HG02588 (cell line): ENCODE measurements at regions not wholly inside any gene's neighbourhood (a gene's known extent, or its start where the extent isn't known, plus 50 kb on each side); places are given as distances from the start of the nearest gene placed in this dataset.

ENCODE experiments used
- ATAC-seq: cut with Tn5 transposase; IDR thresholded peaks from one replicate; pipeline ENCODE4 v1.9.1; 2021; ENCODE audit warnings: mild to moderate bottlenecking, moderate library complexity; ENCODE audit not compliant: unreplicated experiment

GRCh38 chr6:147853574-147853973 lies 345.1 kb downstream of the SAMD5 start:
- no peak for ATAC-seq

GRCh38 chr6:147855803-147856482 lies 347.5 kb downstream of the SAMD5 start:
- no peak for ATAC-seq

DNA sequence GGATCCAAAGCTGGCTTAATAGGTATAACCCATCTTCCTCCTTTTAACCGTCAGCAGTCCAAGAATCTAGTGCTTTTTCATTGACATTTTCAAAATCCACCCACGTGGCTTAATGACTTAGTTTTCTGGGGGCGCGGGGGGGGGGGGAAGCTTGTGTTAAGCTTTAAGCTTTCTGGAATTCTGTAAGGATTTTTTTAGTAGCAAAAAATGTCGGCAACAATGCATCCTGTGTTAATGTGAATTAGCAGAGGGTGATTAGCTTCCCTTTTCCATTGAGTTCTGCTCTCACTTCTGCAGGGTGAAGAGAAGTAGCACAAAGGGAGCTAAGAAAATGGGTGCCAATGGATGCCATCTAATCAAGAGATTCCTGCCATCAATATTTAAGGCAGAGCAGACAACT lies 348.2 kb downstream of the SAMD5 start:
- no peak for ATAC-seq

DNA sequence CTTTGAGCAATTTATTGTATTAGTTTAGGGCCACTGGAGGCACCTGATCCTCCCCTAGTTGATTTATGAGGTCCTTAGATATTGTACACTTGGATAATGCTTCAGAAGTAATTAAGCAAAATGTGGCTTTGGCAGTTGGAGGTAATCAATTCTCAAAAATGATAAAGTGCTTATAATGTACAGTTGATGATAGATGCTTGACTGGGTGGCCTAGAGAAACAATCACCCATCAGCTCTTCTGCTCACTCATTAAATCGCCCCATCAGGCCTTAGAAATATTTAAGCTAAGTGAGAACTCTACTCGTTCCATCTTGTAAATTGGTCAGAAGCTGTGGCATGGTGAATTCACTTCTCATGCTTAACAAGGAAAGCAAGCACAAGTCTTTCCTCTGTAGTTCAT lies 349.9 kb downstream of the SAMD5 start:
- no peak for ATAC-seq

DNA sequence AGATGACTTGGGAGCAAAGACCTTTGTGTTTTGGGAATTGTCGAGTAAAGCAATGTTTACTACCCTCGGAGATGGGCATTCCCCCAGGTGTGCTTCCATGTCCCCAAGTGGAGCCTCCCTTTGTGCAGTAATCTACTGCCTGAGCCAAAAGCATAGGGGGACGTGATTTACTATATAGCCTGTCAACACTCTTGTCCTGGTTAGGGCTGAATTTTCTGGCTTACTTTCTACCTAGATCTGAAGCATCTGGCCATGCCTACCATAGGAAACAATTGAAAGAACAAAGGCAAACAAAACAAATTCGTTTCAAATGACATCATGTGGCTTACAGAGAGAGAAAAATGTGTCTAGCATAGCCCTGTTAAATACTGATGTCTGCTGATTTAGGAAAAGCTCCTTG lies 350.6 kb downstream of the SAMD5 start:
- ATAC-seq = no peak

DNA sequence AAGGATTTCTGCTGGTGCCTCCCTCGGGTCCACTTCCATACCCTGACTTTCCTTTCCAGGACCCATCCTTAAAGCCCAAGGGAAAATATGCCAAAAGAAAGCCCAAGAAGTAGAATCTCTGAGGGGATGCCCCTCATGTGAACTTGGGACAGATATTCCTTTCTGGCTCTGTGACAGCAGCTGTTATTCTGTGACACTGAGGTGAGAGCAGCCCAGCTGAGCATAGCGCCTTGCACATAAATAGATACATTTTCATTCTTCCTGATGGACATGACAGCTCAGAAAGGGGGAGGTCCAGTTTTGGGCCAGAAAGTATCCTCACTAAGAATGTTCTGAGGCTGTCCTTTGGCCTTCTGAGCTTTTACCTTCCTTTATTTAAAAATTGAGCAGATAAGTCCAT lies 353.2 kb downstream of the SAMD5 start:
- ATAC-seq = no peak

DNA sequence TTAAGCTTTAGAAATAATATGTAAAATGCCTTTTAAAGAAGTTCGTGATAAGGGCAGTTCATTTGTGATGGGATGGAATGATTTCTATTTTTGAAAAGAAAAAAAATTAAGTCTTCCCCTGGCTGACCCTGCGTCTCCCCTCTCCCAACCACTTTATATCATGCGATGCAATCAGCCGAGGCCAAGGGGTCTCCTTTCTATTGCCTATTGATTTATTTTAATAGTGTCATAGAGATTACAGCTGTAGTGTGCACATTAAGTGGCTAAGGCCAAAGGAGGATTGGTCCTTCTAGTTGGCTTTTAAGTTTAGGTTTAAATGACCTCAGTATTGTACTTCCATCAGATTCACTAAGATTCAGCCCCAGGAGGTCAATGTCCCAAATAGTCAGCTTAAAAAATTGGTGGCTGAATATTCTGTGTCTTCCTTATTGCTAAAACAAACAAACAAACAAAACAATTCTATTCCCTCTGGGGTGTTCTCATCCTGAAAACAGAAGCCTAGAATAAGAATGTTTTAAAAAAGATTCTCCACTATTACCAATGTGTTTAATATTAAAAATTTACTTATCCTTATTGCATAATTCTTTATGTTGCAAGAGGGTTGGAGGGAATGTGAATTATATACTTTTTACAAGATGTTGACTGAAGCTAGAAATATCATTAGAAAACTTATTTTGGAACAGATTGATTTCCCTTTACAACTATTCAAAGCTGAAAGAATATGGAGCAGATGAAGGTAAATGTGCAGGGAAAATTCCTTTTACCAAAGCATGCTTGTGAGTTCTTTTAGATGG lies 359.1 kb downstream of the SAMD5 start:
- ATAC-seq = no peak

- no peak for ATAC-seq
These were observed 360.1 kb downstream of the SAMD5 start for GRCh38 chr6:147868427-147869190.

DNA sequence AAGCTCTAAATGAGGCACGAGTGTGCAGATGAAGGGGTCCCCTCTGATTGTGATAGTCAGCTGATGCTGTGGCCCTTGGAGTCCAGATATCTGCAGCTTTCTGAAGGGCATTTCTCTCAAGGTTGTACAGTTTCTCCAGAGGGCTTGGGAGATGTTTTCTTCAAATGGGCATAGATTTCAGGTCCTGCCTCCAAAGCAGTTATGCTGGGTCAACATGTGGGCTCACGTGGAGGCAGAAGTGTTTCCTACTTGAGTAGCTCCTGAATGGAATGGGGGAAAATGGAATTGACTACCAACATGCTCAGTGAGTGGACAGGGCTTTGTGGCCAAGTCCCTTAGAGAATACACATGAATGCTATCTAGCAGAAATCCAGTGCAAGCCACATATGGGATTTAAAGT lies 360.7 kb downstream of the SAMD5 start:
- no peak for ATAC-seq

DNA sequence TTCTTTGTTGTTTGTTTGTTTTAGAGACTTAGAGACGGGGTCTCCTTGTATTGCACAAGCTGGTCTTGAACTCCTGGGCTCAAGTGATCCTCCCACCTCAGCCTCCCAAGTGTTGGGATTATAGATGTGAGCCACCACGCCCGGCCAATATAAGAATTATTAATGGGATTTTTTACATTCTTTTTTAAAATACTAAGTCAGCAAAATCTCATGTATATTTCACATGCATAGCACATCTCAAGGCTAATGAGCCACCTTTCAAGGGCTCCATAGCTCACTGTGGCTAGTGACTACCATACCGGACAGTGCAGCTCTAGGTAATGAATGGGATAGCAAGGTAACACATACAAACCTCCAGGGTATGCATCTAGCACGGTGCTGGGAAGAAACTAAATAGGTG lies 361.4 kb downstream of the SAMD5 start:
- ATAC-seq = no peak

DNA sequence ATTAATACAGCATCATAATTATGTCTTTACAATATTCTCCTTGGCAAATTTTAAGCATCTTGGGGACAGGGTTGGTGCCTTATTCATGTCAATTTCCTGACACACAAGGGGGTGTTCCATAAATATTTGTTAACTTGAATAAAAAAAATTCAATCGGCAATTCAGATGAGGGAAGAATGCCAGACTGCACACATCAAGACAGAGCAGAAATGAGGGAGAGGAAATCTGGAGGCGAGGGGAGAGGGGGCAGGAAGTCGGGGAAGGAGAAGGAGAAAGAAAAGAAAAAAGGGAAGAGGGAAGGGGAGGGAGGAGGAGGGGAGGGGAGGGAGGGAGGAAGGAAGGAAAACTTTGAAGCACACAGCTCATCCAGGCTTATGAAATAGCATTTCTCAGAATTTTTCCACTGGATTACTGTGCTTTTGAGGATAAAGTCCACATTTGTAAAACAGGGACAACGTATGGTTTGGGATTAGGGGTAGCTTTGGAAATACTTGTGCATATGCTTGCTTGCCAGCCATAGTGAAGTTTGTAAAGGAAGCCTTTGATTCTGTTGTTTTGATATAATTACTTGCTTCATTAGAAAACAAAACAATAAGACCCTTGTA lies 362.1 kb downstream of the SAMD5 start:
- no peak for ATAC-seq

- ATAC-seq = no peak
These were observed 363.5 kb downstream of the SAMD5 start for GRCh38 chr6:147872002-147872401.

- ATAC-seq = no peak
These were observed 365.3 kb downstream of the SAMD5 start for GRCh38 chr6:147873816-147874215.

DNA sequence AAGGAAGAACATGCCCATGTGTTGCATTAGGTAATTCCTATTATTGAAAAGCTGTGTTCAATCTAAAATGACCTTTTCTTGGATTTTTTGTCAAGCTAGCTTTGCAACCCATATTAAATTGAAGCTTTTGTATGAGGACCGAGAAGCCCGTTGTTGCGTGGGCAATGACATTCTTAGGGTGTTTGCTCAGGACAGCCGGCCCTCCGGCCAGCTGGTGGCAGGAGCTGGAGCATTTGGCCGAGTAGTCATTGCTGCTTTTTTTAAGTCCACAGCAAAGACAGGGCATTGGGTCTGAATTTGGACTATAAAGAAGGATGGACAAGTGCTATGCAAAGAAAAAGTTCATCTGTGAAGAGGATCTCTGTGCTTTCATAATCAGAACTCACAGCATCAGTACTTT lies 365.8 kb downstream of the SAMD5 start:
- ATAC-seq = no peak

- no peak for ATAC-seq
These were observed 370.6 kb downstream of the SAMD5 start for GRCh38 chr6:147879031-147879580.

DNA sequence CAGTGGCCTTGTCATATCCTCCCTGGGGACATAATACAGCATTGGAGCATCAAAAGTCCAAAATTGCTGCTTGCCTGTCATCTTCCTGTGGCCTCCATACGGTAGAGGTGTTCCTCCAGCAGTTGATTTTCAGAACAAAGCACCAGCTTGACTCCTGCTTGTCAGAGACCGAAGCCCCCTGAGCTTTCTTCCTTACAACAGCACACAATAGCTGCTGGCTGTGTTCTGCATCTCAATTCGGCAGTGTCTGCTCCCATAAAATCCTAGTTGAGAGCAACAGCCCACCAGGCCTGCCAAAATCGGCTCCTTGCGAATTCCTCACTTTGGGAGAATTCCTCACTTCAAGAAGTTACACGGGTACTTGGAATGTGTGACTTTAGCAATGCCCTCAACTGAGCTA lies 372.9 kb downstream of the SAMD5 start:
- no peak for ATAC-seq

DNA sequence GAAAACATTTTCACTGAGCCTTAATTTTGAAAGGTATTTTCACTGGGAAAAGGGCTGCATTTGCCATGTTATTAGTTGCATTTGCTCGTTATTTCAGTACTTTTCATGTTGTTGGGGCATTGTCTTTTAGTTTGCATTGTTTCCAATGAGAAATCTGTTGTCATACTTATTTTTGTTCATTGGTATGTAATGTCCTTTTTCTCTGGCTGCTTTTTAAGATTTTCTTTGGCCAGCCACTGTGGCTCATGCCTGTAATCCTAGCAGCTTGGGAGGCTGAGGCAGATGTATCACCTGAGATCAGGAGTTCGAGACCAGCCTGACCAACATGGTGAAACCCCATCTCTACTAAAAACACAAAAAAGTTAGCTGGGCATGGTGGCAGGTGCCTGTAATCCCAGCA lies 379.9 kb downstream of the SAMD5 start:
- ATAC-seq = no peak

DNA sequence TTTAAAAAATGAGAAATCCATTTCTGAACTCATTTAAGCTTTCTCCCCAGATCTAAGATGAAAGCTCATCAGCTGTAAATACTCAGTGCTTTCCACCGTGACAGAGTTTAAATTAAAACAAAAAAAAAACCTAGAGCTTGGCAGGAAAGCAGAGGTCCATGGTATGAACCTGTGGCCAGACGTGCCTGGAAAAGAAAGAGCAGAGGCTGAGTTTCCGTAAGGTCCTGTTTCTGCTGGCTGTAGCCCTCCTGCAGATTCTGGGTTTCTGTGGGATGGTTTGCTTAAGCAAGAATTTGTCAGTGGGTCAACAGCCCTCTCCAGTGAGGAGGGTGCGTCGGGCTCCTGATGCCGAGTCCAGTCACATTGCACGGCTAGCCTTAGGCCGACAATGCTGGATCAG lies 383.2 kb downstream of the SAMD5 start:
- ATAC-seq = no peak

- ATAC-seq = no peak
These were observed 384.0 kb downstream of the SAMD5 start for GRCh38 chr6:147892476-147892875.

GRCh38 chr6:147895272-147895671 lies 386.8 kb downstream of the SAMD5 start:
- no peak for ATAC-seq

DNA sequence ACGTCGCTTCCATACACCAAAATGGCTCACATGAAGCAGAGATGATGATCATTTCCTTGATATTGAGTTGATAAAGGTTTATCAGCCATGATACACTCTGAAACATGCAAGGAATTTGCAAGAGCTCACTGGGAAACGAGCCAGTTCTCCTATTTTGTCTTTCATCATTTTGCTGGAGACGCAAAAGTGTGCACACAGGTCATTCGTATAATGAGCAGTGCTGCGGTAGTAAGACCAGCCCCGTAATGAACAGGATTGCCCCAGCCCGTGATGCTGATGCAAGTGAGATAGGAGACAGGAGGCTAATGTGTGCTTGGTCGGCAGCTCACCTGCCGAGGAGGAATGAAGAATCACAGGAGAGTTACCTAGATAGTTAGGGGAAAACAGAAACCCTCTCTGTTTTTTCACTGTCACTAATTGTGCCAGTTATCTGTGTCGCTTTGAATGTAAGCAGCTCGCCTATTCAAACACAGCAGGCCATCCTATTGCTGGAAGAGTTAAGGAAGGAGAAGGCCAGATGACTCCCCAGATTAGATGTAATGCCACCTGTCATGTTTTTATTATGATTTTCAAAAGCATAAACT lies 391.8 kb downstream of the SAMD5 start:
- ATAC-seq = no peak
